ENCODE measurements at regions not wholly inside any gene's neighbourhood (a gene's known extent, or its start where the extent isn't known, plus 50 kb on each side); places are given as distances from the start of the nearest gene placed in this dataset.

- no peaks in the 10 kb centered on the region for H3K4me1 ChIP-seq (ENCODE audit: control insufficient read depth in 2 of 2, insufficient read depth in 2 of 2, low read length in 2 of 2)
- WGBS (ENCODE audit: insufficient coverage): no CpG with 5 or more reads among the region's 1 CpG
- intact Hi-C loops (cut with micrococcal nuclease): no loop called here
- H3K9me3 ChIP-seq (ENCODE audit: control extremely low read depth in 1 of 3, control insufficient read depth in 2 of 3, insufficient read depth in 1 of 3, low read length in 2 of 3): no peaks in the 10 kb centered on the region
- H3K9ac ChIP-seq (ENCODE audit: low read length): no peak overlapping the region
- no peaks in the 10 kb centered on the region for H3K36me3 ChIP-seq (replicated peaks in 1 of 2; ENCODE audit: control extremely low read depth in 1 of 2, control insufficient read depth in 1 of 2, extremely low read depth in 1 of 2, insufficient read depth in 2 of 2, low read length in 1 of 2)
- TF ChIP-seq CTCF (IDR thresholded peaks at IDR 0.05) (no peak), EZH2 (IDR thresholded peaks at IDR 0.05; ENCODE audit: borderline replicate concordance, insufficient read depth, low read depth, low read length, poor library complexity, severe bottlenecking) (no peak)
- ChIA-PET CTCF (no interaction called here), POLR2A (no interaction called here)
- H4K20me1 ChIP-seq (ENCODE audit: control insufficient read depth, insufficient read depth, low read length, poor library complexity, severe bottlenecking): no peaks in the 10 kb centered on the region
- no peak overlapping the region for H3K4me2 ChIP-seq (replicated peaks; ENCODE audit: low read depth, low read length, poor library complexity, severe bottlenecking)
- H3K4me3 ChIP-seq (ENCODE audit: control extremely low read depth in 1 of 5, extremely low read depth in 1 of 5, insufficient read depth in 1 of 5, low read depth in 2 of 5, low read length in 4 of 5): no peak overlapping the region
- H3K27ac Mint-ChIP-seq: no peak overlapping the region
- no peaks in the 10 kb centered on the region for H3K27me3 Mint-ChIP-seq
- ATAC-seq (ENCODE audit: low read depth): no peak
- no peak overlapping the region for H2AFZ ChIP-seq (ENCODE audit: insufficient read depth, low read depth, low read length, poor library complexity, severe bottlenecking)
- H3K4me3 Mint-ChIP-seq: no peak overlapping the region
- H3K4me1 Mint-ChIP-seq: no peaks in the 10 kb centered on the region
- no peaks in the 10 kb centered on the region for H3K27me3 ChIP-seq (replicated peaks in 1 of 4; ENCODE audit: control extremely low read depth in 1 of 4, control insufficient read depth in 3 of 4, insufficient read depth in 4 of 4, low read length in 3 of 4)
- H3K9me3 Mint-ChIP-seq (ENCODE audit: insufficient read depth): no peaks in the 10 kb centered on the region
- DNase-seq: no peak
- no peak overlapping the region for H3K27ac ChIP-seq (ENCODE audit: low read length in 2 of 2)
- no peaks in the 10 kb centered on the region for H3K79me2 ChIP-seq (ENCODE audit: control insufficient read depth, insufficient read depth, low read length)
Measured at GRCh38 chr5:120256376-120256775, 207.7 kb upstream of the PRR16 start.

GRCh38 chr5:120257358-120257971, 206.6 kb upstream of the PRR16 start:
- Histone ChIP-seq H3K27ac (ENCODE audit: low read length in 2 of 2) (no peak overlapping the region), H3K4me2 (replicated peaks; ENCODE audit: low read depth, low read length, poor library complexity, severe bottlenecking) (no peak overlapping the region), H3K9ac (ENCODE audit: low read length) (no peak overlapping the region), H3K4me1 (ENCODE audit: control insufficient read depth in 2 of 2, insufficient read depth in 2 of 2, low read length in 2 of 2) (no peaks in the 10 kb centered on the region), H2AFZ (ENCODE audit: insufficient read depth, low read depth, low read length, poor library complexity, severe bottlenecking) (no peak overlapping the region), H3K4me3 (ENCODE audit: control extremely low read depth in 1 of 5, extremely low read depth in 1 of 5, insufficient read depth in 1 of 5, low read depth in 2 of 5, low read length in 4 of 5) (no peak overlapping the region), H3K79me2 (ENCODE audit: control insufficient read depth, insufficient read depth, low read length) (no peaks in the 10 kb centered on the region), H4K20me1 (ENCODE audit: control insufficient read depth, insufficient read depth, low read length, poor library complexity, severe bottlenecking) (no peaks in the 10 kb centered on the region), H3K27me3 (replicated peaks in 1 of 4; ENCODE audit: control extremely low read depth in 1 of 4, control insufficient read depth in 3 of 4, insufficient read depth in 4 of 4, low read length in 3 of 4) (no peaks in the 10 kb centered on the region), H3K36me3 (replicated peaks in 1 of 2; ENCODE audit: control extremely low read depth in 1 of 2, control insufficient read depth in 1 of 2, extremely low read depth in 1 of 2, insufficient read depth in 2 of 2, low read length in 1 of 2) (no peaks in the 10 kb centered on the region), H3K9me3 (ENCODE audit: control extremely low read depth in 1 of 3, control insufficient read depth in 2 of 3, insufficient read depth in 1 of 3, low read length in 2 of 3) (no peaks in the 10 kb centered on the region)
- Mint-ChIP-seq H3K4me3 (no peak overlapping the region), H3K4me1 (no peaks in the 10 kb centered on the region), H3K9me3 (ENCODE audit: insufficient read depth) (no peaks in the 10 kb centered on the region), H3K27me3 (no peaks in the 10 kb centered on the region), H3K27ac (no peak overlapping the region)
- ChIA-PET POLR2A (no interaction called here), CTCF (no interaction called here)
- no peak for TF ChIP-seq CTCF (IDR thresholded peaks at IDR 0.05)
- no peak for TF ChIP-seq EZH2 (IDR thresholded peaks at IDR 0.05; ENCODE audit: borderline replicate concordance, insufficient read depth, low read depth, low read length, poor library complexity, severe bottlenecking)
- 94% methylated on average over 2 of the region's 3 CpGs for WGBS (ENCODE audit: insufficient coverage)
- intact Hi-C loops (cut with micrococcal nuclease): no loop called here
- no peak for ATAC-seq (ENCODE audit: low read depth)
- DNase-seq: no peak

All from B cell (primary cell).